LNCaP clone FGC (cell line): ENCODE measurements at regions not wholly inside any gene's neighbourhood (a gene's known extent, or its start where the extent isn't known, plus 50 kb on each side); places are given as distances from the start of the nearest gene placed in this dataset.
"Not testable (repeated sequence)": the region's sequence is repeated elsewhere in the genome, so short reads cannot be mapped to it uniquely, and the experiment has no call there.

Experiments used
- DNase-seq: peaks from one replicate; pipeline ENCODE4 v3.0.0-alpha.2; 2011; ENCODE audit warnings: low read depth
- H3K4me3 ChIP-seq: 2 replicates; pipeline ENCODE4 v1.5.1; 2011; ENCODE audit warnings: mild to moderate bottlenecking, low read depth, low read length, control low read depth
- CTCF ChIP-seq: IDR thresholded peaks from 2 replicates; pipeline ENCODE4 v1.5.1; 2012; ENCODE audit warnings: mild to moderate bottlenecking; ENCODE audit not compliant: control insufficient read depth, insufficient read depth; ENCODE audit errors: extremely low read depth

GRCh38 chr2:138312061-138312460, 189.5 kb upstream of the SPOPL start:
- no peak for DNase-seq
- TF ChIP-seq CTCF = no peak
- no peak overlapping the region for H3K4me3 ChIP-seq

DNA sequence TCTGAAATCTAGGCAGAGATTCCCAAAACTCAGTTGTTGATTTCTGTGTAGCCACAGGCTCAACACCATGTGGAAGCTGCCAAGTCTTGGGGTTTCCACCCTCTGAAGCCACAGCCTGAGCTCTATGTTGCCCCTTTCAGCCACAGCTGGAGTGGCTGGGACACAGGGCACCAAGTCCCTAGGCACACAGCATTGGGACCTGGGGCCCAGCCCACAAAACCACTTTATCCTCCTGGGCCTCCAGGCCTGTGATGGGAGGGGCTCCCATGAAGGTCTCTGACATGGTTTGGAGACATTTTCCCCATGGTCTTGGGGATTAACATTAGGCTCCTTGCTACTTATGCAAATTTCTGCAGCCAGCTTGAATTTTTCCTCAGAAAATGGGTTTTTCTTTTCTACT, 186.0 kb upstream of the SPOPL start:
- H3K4me3 ChIP-seq, DNase-seq: not testable (repeated sequence)

DNA sequence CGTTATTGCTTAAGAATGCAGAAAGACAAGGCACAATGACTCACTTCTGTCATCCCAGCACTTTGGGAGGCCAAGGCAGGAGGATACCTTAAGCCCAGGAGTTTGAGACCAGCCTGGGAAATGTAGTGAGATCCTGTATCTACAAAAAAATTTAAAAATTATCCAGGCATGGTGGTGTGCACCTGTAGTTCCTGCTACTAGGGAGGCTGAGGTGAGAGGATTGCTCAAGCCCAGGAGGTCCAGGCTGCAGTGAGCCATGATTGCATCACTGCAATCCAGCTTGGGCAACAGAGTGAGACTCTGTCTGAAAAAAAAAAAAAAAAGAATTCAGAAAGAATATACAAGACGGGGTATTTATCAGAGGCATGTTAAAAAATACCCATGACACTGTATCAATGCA, 182.0 kb upstream of the SPOPL start:
- H3K4me3 ChIP-seq = no peak overlapping the region
- no peak for DNase-seq
- no peak for TF ChIP-seq CTCF

DNA sequence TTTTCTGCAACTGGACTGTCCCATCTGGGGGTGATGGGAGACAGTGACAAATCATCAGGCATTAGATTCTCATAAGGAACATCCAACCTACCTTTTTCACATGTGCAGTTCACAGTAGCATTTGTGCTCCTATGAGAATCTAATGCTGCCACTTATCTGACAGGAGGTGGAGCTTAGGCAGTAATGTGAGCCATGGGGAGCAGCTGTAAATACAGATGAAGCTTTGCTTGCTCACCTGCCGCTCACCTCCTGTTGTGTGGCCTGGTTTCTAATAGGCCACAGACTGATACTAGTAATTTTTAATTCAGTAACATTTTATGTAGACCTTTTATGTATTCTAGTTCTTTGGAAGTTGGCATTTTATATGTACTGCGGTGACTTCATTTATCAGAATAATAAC, 180.1 kb upstream of the SPOPL start:
- TF ChIP-seq CTCF = no peak
- no peak overlapping the region for H3K4me3 ChIP-seq
- DNase-seq = no peak

GRCh38 chr2:138323382-138324067, 178.0 kb upstream of the SPOPL start:
- no peak for TF ChIP-seq CTCF
- H3K4me3 ChIP-seq = no peak overlapping the region
- DNase-seq = no peak

- H3K4me3 ChIP-seq = no peak overlapping the region
- DNase-seq = no peak
- TF ChIP-seq CTCF = 0 out of 2 replicates have a peak, but pooled peaks have one; percentile 11
These were observed 177.3 kb upstream of the SPOPL start for GRCh38 chr2:138324068-138324771.

GRCh38 chr2:138327967-138328366, 173.6 kb upstream of the SPOPL start:
- DNase-seq = no peak
- H3K4me3 ChIP-seq = no peak overlapping the region
- no peak for TF ChIP-seq CTCF
